CD14-positive monocyte (primary cell): ENCODE measurements at regions not wholly inside any gene's neighbourhood (a gene's known extent, or its start where the extent isn't known, plus 50 kb on each side); places are given as distances from the start of the nearest gene placed in this dataset.
A peak's percentile ranks its signal among the peaks of the same experiment; 100 is the strongest.

Source experiments
- DNase-seq, 3 donors: peaks; one replicate each; pipeline ENCODE4 v3.0.0-alpha.2; 2011 to 2022
- H2AFZ ChIP-seq: 2 replicates; pipeline ENCODE4 v1.6.0; 2012; ENCODE audit warnings: mild to moderate bottlenecking, low read depth, low read length, inconsistent platforms; ENCODE audit not compliant: insufficient read depth, poor library complexity, severe bottlenecking
- H3K27ac ChIP-seq, 2 donors: 1 replicate in 1 of 2; 2 replicates in 1 of 2; pipeline ENCODE4 v1.5.1; 2012 to 2013; ENCODE audit warnings: low read length in 2 of 2, control low read depth in 1 of 2, inconsistent platforms in 1 of 2, low read depth in 1 of 2, mild to moderate bottlenecking in 1 of 2
- H3K27me3 ChIP-seq, 2 donors: one replicate each; pipeline versions ENCODE4 v1.6.0 to v1.6.1; 2011 to 2013; ENCODE audit warnings: low read length in 2 of 2; ENCODE audit not compliant: control insufficient read depth in 2 of 2, insufficient read depth in 2 of 2
- H3K36me3 ChIP-seq, 2 donors: replicated peaks in 1 of 2; 1 replicate in 1 of 2; 2 replicates in 1 of 2; pipeline versions ENCODE4 v1.5.1 to v1.6.1; 2012 to 2013; ENCODE audit warnings: low read length in 2 of 2, control low read depth in 1 of 2, inconsistent platforms in 1 of 2, mild to moderate bottlenecking in 1 of 2; ENCODE audit not compliant: insufficient read depth in 2 of 2, control insufficient read depth in 1 of 2
- H3K4me1 ChIP-seq, 2 donors: 1 replicate in 1 of 2; 2 replicates in 1 of 2; pipeline versions ENCODE4 v1.5.1 to v1.6.1; 2012 to 2013; ENCODE audit warnings: low read length in 2 of 2, control low read depth in 1 of 2, inconsistent platforms in 1 of 2, mild to moderate bottlenecking in 1 of 2, moderate library complexity in 1 of 2; ENCODE audit not compliant: insufficient read depth in 2 of 2, control insufficient read depth in 1 of 2
- H3K4me2 ChIP-seq: replicated peaks from 2 replicates; pipeline ENCODE3; 2012; ENCODE audit warnings: low read length, moderate library complexity, mild to moderate bottlenecking; ENCODE audit not compliant: poor library complexity, severe bottlenecking; ENCODE audit errors: extremely low read depth
- H3K4me3 ChIP-seq, 3 experiments: fragments of 200-600 bp in 1 of 3; sonication (generic) in 1 of 3; replicated peaks in 1 of 3; 1 replicate in 2 of 3; 2 replicates in 1 of 3; pipeline ENCODE4 v1.5.1; 2011 to 2013; ENCODE audit warnings: low read length in 3 of 3, mild to moderate bottlenecking in 3 of 3, control low read depth in 2 of 3, low read depth in 2 of 3, inconsistent platforms in 1 of 3, moderate library complexity in 1 of 3
- H3K79me2 ChIP-seq: 2 replicates; pipeline ENCODE4 v1.6.0; 2012; ENCODE audit warnings: mild to moderate bottlenecking, control low read depth, inconsistent platforms, low read length, moderate library complexity; ENCODE audit not compliant: insufficient read depth
- H3K9ac ChIP-seq: 2 replicates; pipeline ENCODE4 v1.6.0; 2017; ENCODE audit warnings: low read length, mild to moderate bottlenecking; ENCODE audit not compliant: insufficient read depth, poor library complexity, severe bottlenecking
- H3K9me3 ChIP-seq, 2 donors: replicated peaks in 1 of 2; 1 replicate in 1 of 2; 2 replicates in 1 of 2; pipeline versions ENCODE4 v1.5.1 to v1.6.1; 2012 to 2013; ENCODE audit warnings: low read length in 2 of 2, control low read depth in 1 of 2; ENCODE audit not compliant: control insufficient read depth in 1 of 2, insufficient read depth in 1 of 2
- H4K20me1 ChIP-seq: 2 replicates; pipeline ENCODE4 v1.6.0; 2012; ENCODE audit warnings: mild to moderate bottlenecking, low read length, control low read depth, moderate library complexity; ENCODE audit not compliant: insufficient read depth
- H3K27ac Mint-ChIP-seq, 7 donors: one replicate each; pipeline ENCODE4 v1.8.0; 2020; ENCODE audit warnings: mild to moderate bottlenecking in 7 of 7, mixed read lengths in 7 of 7, moderate library complexity in 6 of 7, inconsistent platforms in 2 of 7
- H3K27me3 Mint-ChIP-seq, 3 donors: one replicate each; pipeline ENCODE4 v1.8.0; 2021 to 2022; ENCODE audit warnings: low read depth in 3 of 3, mild to moderate bottlenecking in 3 of 3, mixed read lengths in 3 of 3, moderate library complexity in 3 of 3, inconsistent platforms in 1 of 3
- H3K36me3 Mint-ChIP-seq, 2 donors: one replicate each; pipeline ENCODE4 v1.8.0; 2020; ENCODE audit warnings: mixed read lengths in 2 of 2, inconsistent platforms in 1 of 2, mild to moderate bottlenecking in 1 of 2
- H3K4me1 Mint-ChIP-seq: one replicate; pipeline ENCODE4 v1.8.0; 2020; ENCODE audit warnings: mild to moderate bottlenecking, mixed read lengths
- H3K4me3 Mint-ChIP-seq, 2 donors: one replicate each; pipeline ENCODE4 v1.8.0; 2020; ENCODE audit warnings: mild to moderate bottlenecking in 2 of 2, mixed read lengths in 2 of 2, moderate library complexity in 1 of 2
- H3K9me3 Mint-ChIP-seq, 7 donors: one replicate each; pipeline ENCODE4 v1.8.0; 2020 to 2022; ENCODE audit warnings: mixed read lengths in 7 of 7, mild to moderate bottlenecking in 6 of 7, moderate library complexity in 6 of 7, inconsistent platforms in 2 of 7
- CTCF ChIP-seq: fragments of 200-600 bp; IDR thresholded peaks from one replicate; pipeline ENCODE4 v1.8.0; 2022; ENCODE audit warnings: antibody characterized with exemption, mild to moderate bottlenecking
- WGBS: methylation state at CpG from one replicate; pipeline ENCODE4 v1.1.5; 2013; ENCODE audit warnings: missing lambda C conversion rate; ENCODE audit not compliant: insufficient coverage; 5-methylcytosine and 5-hydroxymethylcytosine counted together
- intact Hi-C, 2 donors: fragments of 100-400 bp; cut with micrococcal nuclease; formaldehyde crosslinking; loops; one replicate each; pipeline versions ENCODE4 v1.15.0 to v1.15.1; 2023

- Histone ChIP-seq H3K9me3 (no peaks in the 10 kb centered on the region), H4K20me1 (no peaks in the 10 kb centered on the region), H3K27ac (peak overlapping the region in 1 of 2 donors; percentile 88), H3K27me3 (no peaks in the 10 kb centered on the region), H3K9ac (peak overlapping the region; percentile 40), H3K79me2 (peaks cover 42% of the 10 kb centered on the region), H3K4me3 (peak overlapping the region in 2 of 3 experiments; percentile 40 to 52), H3K4me1 (peaks cover 23 to 28% of the 10 kb centered on the region in 2 donors), H2AFZ (peak overlapping the region; percentile 46), H3K4me2 (peak overlapping the region; percentile 71), H3K36me3 (no peaks in the 10 kb centered on the region)
- H3K4me3 Mint-ChIP-seq: peak overlapping the region in 1 of 2 donors; percentile 86
- peaks cover 38% of the 10 kb centered on the region for H3K4me1 Mint-ChIP-seq
- H3K27me3 Mint-ChIP-seq: no peaks in the 10 kb centered on the region
- H3K9me3 Mint-ChIP-seq: peaks cover 0 to 1% (median 0%) of the 10 kb centered on the region in 7 donors
- TF ChIP-seq CTCF: no peak
- 67% methylated on average over 2 of the region's 6 CpGs for WGBS
- DNase-seq: peak; percentile 61 to 84 (median 81)
- H3K36me3 Mint-ChIP-seq: peaks cover 5 to 14% of the 10 kb centered on the region in 2 donors
- intact Hi-C loops: no loop called here
- H3K27ac Mint-ChIP-seq: peak overlapping the region; percentile 65 to 93 (median 84)
Observed at GRCh38 chr6:144653885-144654505, 368.9 kb downstream of the UTRN start.

- peak overlapping the region in 2 of 3 experiments; percentile 40 to 52 for H3K4me3 ChIP-seq
- no peak for TF ChIP-seq CTCF
- peak overlapping the region; percentile 46 for H2AFZ ChIP-seq
- no peaks in the 10 kb centered on the region for H3K9me3 ChIP-seq
- Mint-ChIP-seq H3K27me3 (no peaks in the 10 kb centered on the region), H3K27ac (peak overlapping the region; percentile 43 to 89 (median 77)), H3K9me3 (peaks cover 0 to 1% (median 0%) of the 10 kb centered on the region in 7 donors), H3K4me1 (peaks cover 41% of the 10 kb centered on the region), H3K36me3 (peaks cover 5 to 14% of the 10 kb centered on the region in 2 donors), H3K4me3 (peak overlapping the region in 1 of 2 donors; percentile 7)
- no peaks in the 10 kb centered on the region for H4K20me1 ChIP-seq
- no peaks in the 10 kb centered on the region for H3K27me3 ChIP-seq
- peaks cover 46% of the 10 kb centered on the region for H3K79me2 ChIP-seq
- no peak for DNase-seq
- peak overlapping the region; percentile 71 for H3K4me2 ChIP-seq
- H3K4me1 ChIP-seq: peaks cover 27 to 33% of the 10 kb centered on the region in 2 donors
- peak overlapping the region; percentile 40 to 88 for H3K27ac ChIP-seq
- H3K9ac ChIP-seq: peak overlapping the region; percentile 40
- no peaks in the 10 kb centered on the region for H3K36me3 ChIP-seq
- WGBS: no CpG with 5 or more reads among the region's 1 CpG
- intact Hi-C loops: no loop called here
Observed at GRCh38 chr6:144654506-144654905, 369.4 kb downstream of the UTRN start.
